HCT116 (cell line): ENCODE measurements at regions not wholly inside any gene's neighbourhood (a gene's known extent, or its start where the extent isn't known, plus 50 kb on each side); places are given as distances from the start of the nearest gene placed in this dataset.

Source experiments
- ATAC-seq: fragments of 200-7000 bp; cut with Tn5 transposase; 2 replicates; pipeline ENCODE4 v1.9.1; 2020; ENCODE audit warnings: mild to moderate bottlenecking, moderate library complexity
- BruUV-seq: library from RNA; stranded (reverse); fragments of 400-500 nt; replicated peaks from 2 replicates; lab custom pipeline; 2021; lab: Mats Ljungman, UMichigan
- CTCF ChIA-PET: fragments of 300-600 bp; sonication (Branson Sonifier 250); formaldehyde crosslinking; loops from one replicate; lab custom pipeline; 2021; ENCODE audit warnings: antibody characterized with exemption; lab: Charles Lee
- POLR2A ChIA-PET: fragments of 300-600, 350-600 bp; sonication (Branson Sonifier 250); formaldehyde crosslinking; loops from one replicate; lab custom pipeline; 2021; ENCODE audit warnings: antibody characterized with exemption; lab: Charles Lee
- RAD21 ChIA-PET, 2 experiments: fragments of 300-600 bp; sonication (Branson Sonifier 250); formaldehyde crosslinking; loops; one replicate each; lab custom pipeline; 2023; ENCODE audit warnings: low total read pairs in 2 of 2; ENCODE audit not compliant: uncharacterized antibody in 2 of 2, unreplicated experiment in 2 of 2, low non-redundant PET in 1 of 2; lab: Charles Lee
- DNase-seq: peaks from one replicate; pipeline ENCODE4 v3.0.0-alpha.2; 2010; ENCODE audit warnings: low read depth, low spot score
- H2AFZ ChIP-seq: fragments of 200-600 bp; shearing (Covaris generic), sonication (generic); 2 replicates; pipeline ENCODE4 v1.6.1; 2017; ENCODE audit warnings: low read depth, mixed run types, mixed read lengths, antibody characterized with exemption, low read length; ENCODE audit not compliant: poor library complexity, severe bottlenecking
- H3K27ac ChIP-seq: 2 replicates; pipeline ENCODE4 v1.5.1; 2012; ENCODE audit warnings: low read depth, low read length
- H3K27me3 ChIP-seq: fragments of 200-600 bp; sonication (generic); 2 replicates; pipeline ENCODE4 v1.6.1; 2016; ENCODE audit warnings: mixed run types, low read length, mixed read lengths; ENCODE audit not compliant: insufficient read depth
- H3K36me3 ChIP-seq, 2 experiments: fragments of 200-500 bp in 1 of 2; fragments of 200-600 bp in 1 of 2; sonication (Bioruptor generic) in 1 of 2; sonication (generic) in 1 of 2; 2 replicates each; pipeline versions ENCODE4 v1.5.1 to v1.6.1; 2014 to 2016; ENCODE audit warnings: low read length in 2 of 2, inconsistent platforms in 1 of 2, mixed read lengths in 1 of 2, mixed run types in 1 of 2; ENCODE audit not compliant: insufficient read depth in 2 of 2, control insufficient read depth in 1 of 2
- H3K4me1 ChIP-seq, 2 experiments: fragments of 200-600 bp in 1 of 2; sonication (generic) in 1 of 2; 2 replicates each; pipeline versions ENCODE4 v1.5.1 to v1.6.1; 2012 to 2017; ENCODE audit warnings: low read length in 2 of 2, inconsistent platforms in 1 of 2, mild to moderate bottlenecking in 1 of 2, mixed read lengths in 1 of 2, mixed run types in 1 of 2, moderate library complexity in 1 of 2; ENCODE audit not compliant: insufficient read depth in 2 of 2, control insufficient read depth in 1 of 2
- H3K4me2 ChIP-seq: fragments of 200-600 bp; sonication (generic); 2 replicates; pipeline ENCODE4 v1.6.1; 2017; ENCODE audit warnings: mixed run types, low read length, mixed read lengths
- H3K4me3 ChIP-seq, 2 experiments: fragments of 200-600 bp in 1 of 2; sonication (generic) in 1 of 2; replicated peaks in 1 of 2; 2 replicates each; pipeline ENCODE4 v1.5.1; 2011 to 2016; ENCODE audit warnings: low read length in 2 of 2, control low read depth in 1 of 2, low read depth in 1 of 2, mild to moderate bottlenecking in 1 of 2, mixed read lengths in 1 of 2, mixed run types in 1 of 2
- H3K79me2 ChIP-seq: fragments of 200-600 bp; sonication (generic); 2 replicates; pipeline ENCODE4 v1.6.1; 2017; ENCODE audit warnings: mild to moderate bottlenecking, mixed run types, low read length, moderate library complexity, mixed read lengths; ENCODE audit not compliant: insufficient read depth
- H3K9ac ChIP-seq: fragments of 200-600 bp; sonication (generic); 2 replicates; pipeline ENCODE4 v1.6.1; 2016; ENCODE audit warnings: low read length, mixed read lengths
- H3K9me2 ChIP-seq: fragments of 200-600 bp; sonication (generic), shearing (Covaris generic); 2 replicates; pipeline ENCODE4 v1.6.1; 2017; ENCODE audit warnings: mixed run types, mild to moderate bottlenecking, moderate library complexity; ENCODE audit not compliant: insufficient read depth
- H3K9me3 ChIP-seq, 2 experiments: fragments of 200-500 bp in 1 of 2; fragments of 200-600 bp in 1 of 2; sonication (Bioruptor generic) in 1 of 2; sonication (generic) in 1 of 2; 2 replicates each; pipeline ENCODE4 v1.6.1; 2014 to 2017; ENCODE audit warnings: low read length in 2 of 2, mixed read lengths in 2 of 2, inconsistent platforms in 1 of 2, low read depth in 1 of 2, mild to moderate bottlenecking in 1 of 2, mixed run types in 1 of 2, moderate library complexity in 1 of 2; ENCODE audit not compliant: control insufficient read depth in 1 of 2, insufficient read depth in 1 of 2
- H4K20me1 ChIP-seq: fragments of 200-600 bp; sonication (generic), shearing (Covaris generic); 2 replicates; pipeline ENCODE4 v1.6.1; 2017; ENCODE audit warnings: mixed run types, mild to moderate bottlenecking, moderate library complexity; ENCODE audit not compliant: insufficient read depth
- ATF3 ChIP-seq: IDR thresholded peaks from 2 replicates; pipeline ENCODE4 v1.6.1; 2012
- CBX3 ChIP-seq: IDR thresholded peaks from 2 replicates; pipeline ENCODE4 v1.6.1; 2012; ENCODE audit warnings: low read depth
- CTCF ChIP-seq, 3 experiments: fragments of 200-600 bp in 1 of 3; sonication (generic) in 1 of 3; IDR thresholded peaks in 2 of 3; conservative IDR thresholded peaks in 1 of 3; 2 replicates each; pipeline ENCODE4 v1.5.1; 2012 to 2017; ENCODE audit warnings: low read depth in 2 of 3, low read length in 2 of 3, antibody characterized with exemption in 1 of 3, borderline replicate concordance in 1 of 3, control low read depth in 1 of 3, mild to moderate bottlenecking in 1 of 3, mixed read lengths in 1 of 3, mixed run types in 1 of 3, moderate library complexity in 1 of 3; ENCODE audit not compliant: insufficient read depth in 1 of 3
- EGR1 ChIP-seq: IDR thresholded peaks from 2 replicates; pipeline ENCODE4 v1.6.1; 2012; ENCODE audit warnings: low read depth
- EZH2 ChIP-seq: fragments of 200-600 bp; sonication (generic); IDR thresholded peaks from 2 replicates; pipeline ENCODE4 v1.6.1; 2017; ENCODE audit warnings: antibody characterized with exemption, mixed run types
- FOSL1 ChIP-seq: IDR thresholded peaks from 2 replicates; pipeline ENCODE4 v1.6.1; 2012; ENCODE audit warnings: low read depth
- JUND ChIP-seq: IDR thresholded peaks from 2 replicates; pipeline ENCODE4 v1.6.1; 2012
- MAX ChIP-seq: IDR thresholded peaks from 2 replicates; pipeline ENCODE4 v1.6.1; 2012
- REST ChIP-seq: IDR thresholded peaks from 2 replicates; pipeline ENCODE4 v1.6.1; 2012; ENCODE audit warnings: low read depth
- SRF ChIP-seq: IDR thresholded peaks from 2 replicates; pipeline ENCODE4 v1.6.1; 2012; ENCODE audit warnings: low read depth
- YY1 ChIP-seq: IDR thresholded peaks from 2 replicates; pipeline ENCODE4 v1.6.1; 2011; ENCODE audit warnings: low read length, low read depth, moderate library complexity, mild to moderate bottlenecking; ENCODE audit not compliant: insufficient replicate concordance; ENCODE audit errors: extremely low read depth
- ZNF274 ChIP-seq: fragments of 200-500 bp; sonication (Bioruptor generic); IDR thresholded peaks from 2 replicates; pipeline ENCODE4 v1.6.1; 2014; ENCODE audit warnings: mild to moderate bottlenecking, low read depth, low read length, inconsistent platforms
- intact Hi-C: fragments of 100-400 bp; cut with micrococcal nuclease; formaldehyde crosslinking; loops from 2 replicates; pipeline ENCODE4 v1.10.0; 2022

- no peak for TF ChIP-seq CTCF (IDR thresholded peaks at IDR 0.05 in 2 of 3, conservative IDR thresholded peaks at IDR 0.05 in 1 of 3; ENCODE audit: borderline replicate concordance in 1 of 3, insufficient read depth in 1 of 3, low read depth in 2 of 3, low read length in 2 of 3)
- no peak for TF ChIP-seq JUND
- no peak for TF ChIP-seq SRF
- no peak for TF ChIP-seq ATF3
- no peak for TF ChIP-seq MAX
- no peak for TF ChIP-seq EGR1
- TF ChIP-seq, all 23 proteins: peak for 0
Measured at GRCh38 chr9:7534211-7534935, 265.2 kb downstream of the DMAC1 start (continued).

- intact Hi-C loops: no loop called here
- Histone ChIP-seq H3K79me2 (no peaks in the 10 kb centered on the region), H3K27me3 (no peaks in the 10 kb centered on the region), H4K20me1 (no peaks in the 10 kb centered on the region), H3K9me3 (no peaks in the 10 kb centered on the region), H3K9ac (no peak overlapping the region), H3K4me1 (no peaks in the 10 kb centered on the region), H3K4me3 (no peak overlapping the region), H3K9me2 (no peaks in the 10 kb centered on the region), H3K27ac (no peak overlapping the region), H3K4me2 (no peak overlapping the region), H2AFZ (no peak overlapping the region), H3K36me3 (no peaks in the 10 kb centered on the region)
- DNase-seq (no peak), ATAC-seq (no peak)
- BruUV-seq: no TSS peak
- ChIA-PET POLR2A (no interaction called here), CTCF (no interaction called here), RAD21 (no interaction called here)
- TF ChIP-seq CBX3 (no peak), EZH2 (no peak), REST (no peak), CTCF (IDR thresholded peaks at IDR 0.05 in 2 of 3, conservative IDR thresholded peaks at IDR 0.05 in 1 of 3; ENCODE audit: borderline replicate concordance in 1 of 3, insufficient read depth in 1 of 3, low read depth in 2 of 3, low read length in 2 of 3) (no peak), FOSL1 (no peak), SRF (no peak), JUND (no peak), YY1 (no peak), ZNF274 (no peak)
Measured at GRCh38 chr9:7533376-7534090, 266.0 kb downstream of the DMAC1 start.
